GM12892 (cell line): ENCODE measurements at regions not wholly inside any gene's neighbourhood (a gene's known extent, or its start where the extent isn't known, plus 50 kb on each side); places are given as distances from the start of the nearest gene placed in this dataset.
A peak's percentile ranks its signal among the peaks of the same experiment; 100 is the strongest.

Source experiments
- DNase-seq: peaks from one replicate; pipeline ENCODE4 v3.0.0; 2011; ENCODE audit not compliant: insufficient read length
- FAIRE-seq: peaks from 2 replicates; lab custom pipeline; 2011; peaks lifted over from hg19 to GRCh38; lab: Jason Lieb, UNC
- POLR2A ChIP-seq: IDR thresholded peaks from 2 replicates; pipeline ENCODE4 v1.6.1; 2011; ENCODE audit warnings: low read depth, low read length, control low read depth
- POLR2AphosphoS5 ChIP-seq: IDR thresholded peaks from 2 replicates; pipeline ENCODE4 v1.6.1; 2011; ENCODE audit warnings: low read depth, low read length, control low read depth
- TAF1 ChIP-seq: IDR thresholded peaks from 2 replicates; pipeline ENCODE4 v1.6.1; 2011; ENCODE audit warnings: low read depth, mild to moderate bottlenecking, control low read depth, low read length, borderline replicate concordance

- no peak for DNase-seq
- peak; percentile 70 for FAIRE-seq
- TF ChIP-seq TAF1 (no peak), POLR2A (no peak), POLR2AphosphoS5 (no peak)
These were observed 521.2 kb downstream of the TCERG1L start for GRCh38 chr10:130790339-130790738.

GRCh38 chr10:130792096-130792845 lies 519.2 kb downstream of the TCERG1L start:
- FAIRE-seq = no peak
- DNase-seq = no peak
- TF ChIP-seq POLR2AphosphoS5 (no peak), POLR2A (no peak), TAF1 (no peak)

- FAIRE-seq = no peak
- DNase-seq = no peak
- TF ChIP-seq TAF1 = no peak
- TF ChIP-seq POLR2A = no peak
- TF ChIP-seq POLR2AphosphoS5 = no peak
These were observed 515.7 kb downstream of the TCERG1L start for GRCh38 chr10:130795819-130796218.

GRCh38 chr10:130799532-130799931 lies 512.0 kb downstream of the TCERG1L start:
- TF ChIP-seq POLR2A = no peak
- no peak for TF ChIP-seq TAF1
- no peak for TF ChIP-seq POLR2AphosphoS5
- DNase-seq (no peak), FAIRE-seq (no peak)

DNA sequence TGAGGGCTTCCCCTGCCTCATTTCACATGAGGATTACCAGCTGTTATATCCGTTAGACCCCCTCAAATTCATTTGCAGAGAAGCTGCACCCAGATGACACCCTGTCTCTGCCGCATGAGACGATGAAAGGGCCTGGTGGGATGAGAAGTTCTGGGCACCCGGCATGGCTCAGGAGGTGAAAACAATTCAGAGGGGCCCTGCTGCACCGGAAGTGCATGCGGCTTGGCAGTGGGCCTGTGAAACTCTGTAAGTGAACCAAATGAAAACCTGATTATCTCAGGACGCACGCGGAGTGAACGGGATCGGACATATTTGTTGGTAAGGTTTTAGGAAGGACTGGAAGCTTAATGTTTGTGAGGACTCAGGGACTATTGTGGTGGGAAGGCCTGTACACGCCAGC lies 511.2 kb downstream of the TCERG1L start:
- FAIRE-seq (no peak), DNase-seq (no peak)
- TF ChIP-seq TAF1 (no peak), POLR2AphosphoS5 (no peak), POLR2A (no peak)

DNA sequence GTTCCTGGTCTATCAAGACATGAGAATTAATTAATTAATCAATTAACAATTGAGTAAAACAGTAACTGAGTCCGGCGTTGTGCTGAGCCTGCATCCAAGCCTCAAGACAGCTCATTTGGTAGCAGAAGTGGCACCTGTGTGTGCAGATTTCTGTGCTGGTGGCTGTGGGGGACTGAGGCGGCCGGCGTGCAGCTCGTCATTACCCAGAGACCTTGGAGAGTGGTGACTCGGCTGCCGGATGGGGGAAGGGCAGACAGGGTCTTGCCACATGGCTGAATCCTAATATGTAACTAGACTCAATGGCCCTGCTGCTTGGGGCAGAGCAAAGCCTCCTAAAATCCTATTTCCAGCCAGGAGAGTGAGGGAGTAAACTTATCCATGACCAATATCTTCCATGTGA lies 510.2 kb downstream of the TCERG1L start:
- TF ChIP-seq TAF1 (no peak), POLR2A (no peak), POLR2AphosphoS5 (no peak)
- no peak for DNase-seq
- no peak for FAIRE-seq

- no peak for TF ChIP-seq TAF1
- no peak for TF ChIP-seq POLR2AphosphoS5
- TF ChIP-seq POLR2A = no peak
- FAIRE-seq (no peak), DNase-seq (no peak)
These were observed 509.7 kb downstream of the TCERG1L start for GRCh38 chr10:130801784-130802183.

GRCh38 chr10:130802301-130802700 lies 509.2 kb downstream of the TCERG1L start:
- DNase-seq = no peak
- FAIRE-seq = no peak
- TF ChIP-seq POLR2A = no peak
- TF ChIP-seq POLR2AphosphoS5 = no peak
- no peak for TF ChIP-seq TAF1

GRCh38 chr10:130804281-130804680 lies 507.2 kb downstream of the TCERG1L start:
- DNase-seq = no peak
- FAIRE-seq = no peak
- TF ChIP-seq TAF1 (no peak), POLR2A (no peak)

- TF ChIP-seq POLR2A (no peak), TAF1 (no peak), POLR2AphosphoS5 (no peak)
- FAIRE-seq (no peak), DNase-seq (no peak)
These were observed 506.5 kb downstream of the TCERG1L start for GRCh38 chr10:130804778-130805634.

GRCh38 chr10:130805635-130806030 lies 505.9 kb downstream of the TCERG1L start:
- DNase-seq (no peak), FAIRE-seq (no peak)
- TF ChIP-seq TAF1 (no peak), POLR2A (no peak), POLR2AphosphoS5 (no peak)

DNA sequence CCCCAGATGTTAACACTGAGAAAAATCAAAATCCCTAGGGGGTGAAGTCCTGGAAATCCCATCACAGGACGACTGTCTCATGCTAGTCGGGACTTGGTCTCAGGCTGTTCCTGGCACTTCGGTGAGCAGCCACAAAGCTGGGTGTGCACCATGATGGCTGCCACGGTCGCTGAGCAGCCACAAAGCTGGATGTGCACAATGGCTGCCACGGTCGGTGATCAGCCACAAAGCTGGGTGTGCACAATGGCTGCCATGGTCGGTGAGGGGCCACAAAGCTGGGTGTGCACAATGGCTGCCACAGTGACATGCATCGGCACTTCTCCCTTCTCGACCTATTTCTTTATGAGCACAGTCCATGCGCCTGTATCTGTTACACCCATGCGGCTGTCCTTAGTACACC lies 505.1 kb downstream of the TCERG1L start:
- TF ChIP-seq POLR2AphosphoS5 (no peak), TAF1 (no peak), POLR2A (no peak)
- FAIRE-seq (no peak), DNase-seq (no peak)
